Neuronal stem cell (in vitro differentiated cells): ENCODE measurements at regions not wholly inside any gene's neighbourhood (a gene's known extent, or its start where the extent isn't known, plus 50 kb on each side); places are given as distances from the start of the nearest gene placed in this dataset.

Experiments used
- DNase-seq: peaks from one replicate; pipeline ENCODE4 v3.0.0-alpha.2; 2013; ENCODE audit warnings: low spot score
- H2AFZ ChIP-seq: one replicate; pipeline ENCODE4 v1.6.1; 2013; ENCODE audit warnings: mild to moderate bottlenecking, low read length, inconsistent platforms
- H2AK5ac ChIP-seq: 2 replicates; pipeline ENCODE4 v1.6.1; 2013; ENCODE audit warnings: low read depth, mild to moderate bottlenecking, inconsistent platforms, low read length, moderate library complexity, mixed read lengths
- H2BK120ac ChIP-seq: 2 replicates; pipeline ENCODE4 v1.6.1; 2013; ENCODE audit warnings: low read depth, mild to moderate bottlenecking, inconsistent platforms, low read length, moderate library complexity, mixed read lengths
- H2BK12ac ChIP-seq: one replicate; pipeline ENCODE4 v1.6.1; 2013; ENCODE audit warnings: low read length, inconsistent platforms
- H2BK15ac ChIP-seq: 2 replicates; pipeline ENCODE4 v1.6.1; 2013; ENCODE audit warnings: mild to moderate bottlenecking, low read length, inconsistent platforms, mixed read lengths
- H2BK5ac ChIP-seq: one replicate; pipeline ENCODE4 v1.6.1; 2013; ENCODE audit warnings: inconsistent platforms, mild to moderate bottlenecking, low read length, moderate library complexity
- H3K14ac ChIP-seq: one replicate; pipeline ENCODE4 v1.6.1; 2013; ENCODE audit warnings: low read length, inconsistent platforms
- H3K18ac ChIP-seq: 2 replicates; pipeline ENCODE4 v1.6.1; 2013; ENCODE audit warnings: low read length, inconsistent platforms
- H3K23ac ChIP-seq: 2 replicates; pipeline ENCODE4 v1.6.1; 2013; ENCODE audit warnings: low read depth, mild to moderate bottlenecking, mixed read lengths, low read length, inconsistent platforms; ENCODE audit not compliant: poor library complexity
- H3K27ac ChIP-seq: replicated peaks from 3 replicates; pipeline ENCODE4 v1.5.1; 2013; ENCODE audit warnings: low read length, inconsistent platforms
- H3K27me3 ChIP-seq, 3 experiments: 2 replicates each; pipeline ENCODE4 v1.6.1; 2013; ENCODE audit warnings: low read length in 3 of 3, mild to moderate bottlenecking in 2 of 3, inconsistent platforms in 1 of 3, low read depth in 1 of 3, mixed read lengths in 1 of 3, moderate library complexity in 1 of 3; ENCODE audit not compliant: control insufficient read depth in 3 of 3, insufficient read depth in 3 of 3
- H3K36me3 ChIP-seq, 2 donors: replicated peaks in 1 of 2; 2 replicates each; pipeline ENCODE4 v1.6.1; 2013; ENCODE audit warnings: low read length in 2 of 2; ENCODE audit not compliant: control insufficient read depth in 2 of 2, insufficient read depth in 2 of 2
- H3K4ac ChIP-seq: 2 replicates; pipeline ENCODE4 v1.6.1; 2013; ENCODE audit warnings: inconsistent platforms, mild to moderate bottlenecking, low read length, moderate library complexity
- H3K4me1 ChIP-seq, 2 donors: 1 replicate in 1 of 2; 2 replicates in 1 of 2; pipeline ENCODE4 v1.6.1; 2013; ENCODE audit warnings: low read length in 2 of 2, low read depth in 1 of 2; ENCODE audit not compliant: control insufficient read depth in 2 of 2, insufficient read depth in 1 of 2
- H3K4me2 ChIP-seq: one replicate; pipeline ENCODE4 v1.6.1; 2013; ENCODE audit warnings: mild to moderate bottlenecking, low read length, inconsistent platforms; ENCODE audit not compliant: insufficient read depth, poor library complexity, severe bottlenecking
- H3K4me3 ChIP-seq, 2 donors: 2 replicates each; pipeline ENCODE4 v1.5.1; 2013; ENCODE audit warnings: low read length in 2 of 2, mild to moderate bottlenecking in 2 of 2, inconsistent platforms in 1 of 2, moderate library complexity in 1 of 2
- H3K79me1 ChIP-seq: one replicate; pipeline ENCODE4 v1.6.1; 2013; ENCODE audit warnings: low read depth, mild to moderate bottlenecking, inconsistent platforms, low read length, moderate library complexity
- H3K9ac ChIP-seq: one replicate; pipeline ENCODE4 v1.6.1; 2013; ENCODE audit warnings: mild to moderate bottlenecking, low read depth, low read length, inconsistent platforms; ENCODE audit not compliant: poor library complexity
- H3K9me3 ChIP-seq, 2 donors: replicated peaks in 1 of 2; 2 replicates each; pipeline versions ENCODE3 to v1.6.1; 2013; ENCODE audit warnings: low read length in 2 of 2, mild to moderate bottlenecking in 2 of 2, inconsistent platforms in 1 of 2, low read depth in 1 of 2, mixed read lengths in 1 of 2, moderate library complexity in 1 of 2; ENCODE audit not compliant: control insufficient read depth in 2 of 2, insufficient read depth in 1 of 2
- H4K8ac ChIP-seq: one replicate; pipeline ENCODE4 v1.6.1; 2013; ENCODE audit warnings: low read depth, mild to moderate bottlenecking, inconsistent platforms, low read length, moderate library complexity
- H4K91ac ChIP-seq: one replicate; pipeline ENCODE4 v1.6.1; 2013; ENCODE audit warnings: low read length, low read depth, mild to moderate bottlenecking, inconsistent platforms; ENCODE audit not compliant: poor library complexity
- WGBS, 2 donors: extraction: QIAGEN DNeasy Blood & Tissue Kit; methylation state at CpG; one replicate each; pipeline ENCODE4 v1.1.7; 2013; ENCODE audit warnings: missing lambda C conversion rate in 2 of 2, mixed read lengths in 1 of 2; ENCODE audit not compliant: insufficient read length in 2 of 2, insufficient replicate concordance in 1 of 2; ENCODE audit errors: extremely low coverage in 2 of 2; 5-methylcytosine and 5-hydroxymethylcytosine counted together

DNA sequence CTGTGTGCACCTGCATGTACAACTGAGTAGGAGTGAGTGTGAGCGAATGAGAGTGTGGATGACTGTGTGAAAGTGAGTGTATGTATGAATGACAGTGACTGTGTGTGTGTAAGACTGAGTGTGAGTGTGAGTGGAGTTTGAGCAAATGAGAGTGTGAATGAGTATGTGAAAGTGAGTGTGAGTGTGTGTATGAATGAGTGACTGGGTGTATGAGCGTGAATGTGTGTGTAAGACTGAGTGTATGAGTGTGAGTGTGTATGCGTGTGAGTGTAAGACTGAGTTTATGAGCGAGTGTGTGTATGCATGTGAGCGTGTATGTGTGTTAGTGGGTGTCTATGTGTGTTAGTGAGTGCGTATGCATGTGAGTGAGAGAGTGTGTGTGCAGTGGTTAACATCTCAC is 220.8 kb downstream of the QKI start:
- Histone ChIP-seq H4K91ac (no peak overlapping the region), H3K9me3 (peaks cover 1 to 18% of the 10 kb centered on the region in 2 donors), H3K4me3 (no peak overlapping the region), H3K79me1 (no peaks in the 10 kb centered on the region), H2BK15ac (peak overlapping the region; percentile 16), H2BK12ac (no peak overlapping the region), H4K8ac (peak overlapping the region; percentile 70), H3K9ac (no peak overlapping the region), H3K4me2 (no peak overlapping the region), H3K4ac (no peak overlapping the region), H3K27ac (no peak overlapping the region), H2AFZ (no peak overlapping the region), H2AK5ac (no peak overlapping the region), H3K27me3 (peaks cover 0 to 2% (median 0%) of the 10 kb centered on the region in 3 experiments), H2BK120ac (peak overlapping the region; percentile 10), H3K36me3 (no peaks in the 10 kb centered on the region), H3K18ac (no peak overlapping the region), H3K14ac (no peak overlapping the region), H2BK5ac (no peak overlapping the region), H3K4me1 (peaks cover 0 to 4% of the 10 kb centered on the region in 2 donors), H3K23ac (peak overlapping the region; percentile 2)
- WGBS, 2 donors: 100% methylated on average over 3 to 5 of the region's 6 CpGs
- DNase-seq: no peak

DNA sequence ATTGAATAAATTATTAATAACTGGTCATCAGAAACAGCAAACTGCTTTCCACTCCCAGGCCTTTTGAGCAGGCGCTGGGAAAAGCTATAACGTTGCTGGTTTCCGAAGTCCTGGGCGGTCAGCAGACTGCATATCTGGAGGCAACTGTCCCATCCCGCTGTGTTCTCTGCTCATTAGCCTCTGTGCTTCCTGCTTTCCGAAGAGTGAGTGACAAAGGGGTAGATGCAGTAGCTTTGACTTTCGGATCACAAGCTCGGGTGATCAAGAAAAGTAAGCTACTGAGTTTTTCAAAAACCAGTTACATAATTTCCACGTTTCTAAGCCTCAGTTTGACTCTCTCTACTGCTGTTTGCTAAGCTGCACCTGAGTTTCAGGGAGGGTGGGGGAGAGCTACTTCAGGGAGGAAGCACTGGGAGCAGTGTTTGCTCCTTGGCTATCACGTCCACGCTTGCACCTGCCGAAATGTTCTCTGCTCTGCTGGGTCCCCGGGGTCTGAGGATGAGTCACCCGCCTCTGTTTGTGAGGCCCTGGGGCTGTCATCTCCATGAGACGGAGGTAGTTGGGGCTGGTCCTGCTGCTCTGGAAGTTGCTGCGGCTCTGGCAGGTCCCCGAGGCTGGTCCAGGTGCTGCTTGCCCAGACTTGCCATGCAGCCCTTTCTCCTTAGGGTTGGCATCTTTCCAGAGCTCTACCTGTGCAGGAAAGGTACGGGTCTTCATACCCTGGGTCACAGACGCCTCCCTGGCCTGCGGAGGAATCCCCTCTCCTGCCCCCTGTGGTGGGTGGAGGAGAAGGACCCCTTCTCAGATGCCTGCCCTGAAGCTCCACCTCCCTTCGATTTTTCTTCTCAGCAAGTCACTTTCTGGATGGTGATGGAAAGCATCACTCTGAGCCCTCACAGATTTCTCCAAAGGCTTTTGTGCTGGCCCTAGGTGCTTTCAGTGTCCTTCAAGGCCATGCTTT is 220.0 kb downstream of the QKI start:
- H3K18ac ChIP-seq: peak overlapping the region; percentile 2
- WGBS, 2 donors: no CpG with 5 or more reads among the region's 21 CpGs
- H2BK12ac ChIP-seq: no peak overlapping the region
- peak overlapping the region; percentile 23 for H2AFZ ChIP-seq
- H3K9me3 ChIP-seq: peaks cover 6 to 25% of the 10 kb centered on the region in 2 donors
- H4K91ac ChIP-seq: no peak overlapping the region
- no peaks in the 10 kb centered on the region for H3K36me3 ChIP-seq
- H3K4me2 ChIP-seq: no peak overlapping the region
- no peak overlapping the region for H2BK5ac ChIP-seq
- no peak overlapping the region for H3K4me3 ChIP-seq
- peaks cover 0 to 4% of the 10 kb centered on the region in 2 donors for H3K4me1 ChIP-seq
- H3K79me1 ChIP-seq: no peaks in the 10 kb centered on the region
- H3K27me3 ChIP-seq: peaks cover 0 to 2% (median 0%) of the 10 kb centered on the region in 3 experiments
- no peak overlapping the region for H4K8ac ChIP-seq
- peak overlapping the region; percentile 29 for H3K23ac ChIP-seq
- H3K14ac ChIP-seq: no peak overlapping the region
- no peak overlapping the region for H2AK5ac ChIP-seq
- no peak overlapping the region for H3K27ac ChIP-seq
- H2BK15ac ChIP-seq: peak overlapping the region; percentile 16
- H3K9ac ChIP-seq: no peak overlapping the region
- H2BK120ac ChIP-seq: no peak overlapping the region
- no peak overlapping the region for H3K4ac ChIP-seq
- no peak for DNase-seq

DNA sequence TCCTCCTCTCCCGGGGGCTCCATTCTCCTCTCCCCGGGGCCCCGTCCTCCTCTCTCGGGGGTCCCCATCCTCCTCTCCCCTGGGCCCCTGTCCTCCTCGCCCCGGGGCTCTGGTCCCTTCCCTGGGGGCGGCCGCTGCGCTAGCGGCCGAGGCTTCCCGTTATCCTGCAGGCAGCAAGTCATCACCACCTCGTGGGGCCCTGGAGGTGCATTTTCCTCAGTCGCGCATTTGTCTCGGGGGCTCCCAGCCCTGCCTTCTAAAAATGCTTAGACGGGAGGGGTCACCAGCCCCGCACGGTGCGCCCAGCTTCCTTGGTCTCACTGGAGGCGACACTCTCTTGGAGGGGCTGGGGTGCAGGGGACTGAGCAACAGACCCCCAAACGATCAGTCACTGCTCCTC is 216.5 kb downstream of the QKI start:
- H3K4ac ChIP-seq: no peak overlapping the region
- H4K91ac ChIP-seq: no peak overlapping the region
- WGBS, 2 donors: no CpG with 5 or more reads among the region's 22 CpGs
- H3K79me1 ChIP-seq: no peaks in the 10 kb centered on the region
- no peaks in the 10 kb centered on the region for H3K36me3 ChIP-seq
- peak overlapping the region; percentile 24 for H3K18ac ChIP-seq
- peaks cover 8 to 32% of the 10 kb centered on the region in 2 donors for H3K9me3 ChIP-seq
- H3K4me1 ChIP-seq: peaks cover 0 to 4% of the 10 kb centered on the region in 2 donors
- no peak overlapping the region for H3K27ac ChIP-seq
- DNase-seq: no peak
- no peak overlapping the region for H2AFZ ChIP-seq
- H4K8ac ChIP-seq: no peak overlapping the region
- H3K27me3 ChIP-seq: peaks cover 0 to 2% (median 0%) of the 10 kb centered on the region in 3 experiments
- peak overlapping the region; percentile 27 for H2BK5ac ChIP-seq
- H3K4me2 ChIP-seq: no peak overlapping the region
- H3K4me3 ChIP-seq: no peak overlapping the region
- H3K23ac ChIP-seq: no peak overlapping the region
- H2AK5ac ChIP-seq: peak overlapping the region; percentile 50
- no peak overlapping the region for H2BK15ac ChIP-seq
- no peak overlapping the region for H3K9ac ChIP-seq
- no peak overlapping the region for H2BK120ac ChIP-seq
- no peak overlapping the region for H2BK12ac ChIP-seq
- no peak overlapping the region for H3K14ac ChIP-seq

DNA sequence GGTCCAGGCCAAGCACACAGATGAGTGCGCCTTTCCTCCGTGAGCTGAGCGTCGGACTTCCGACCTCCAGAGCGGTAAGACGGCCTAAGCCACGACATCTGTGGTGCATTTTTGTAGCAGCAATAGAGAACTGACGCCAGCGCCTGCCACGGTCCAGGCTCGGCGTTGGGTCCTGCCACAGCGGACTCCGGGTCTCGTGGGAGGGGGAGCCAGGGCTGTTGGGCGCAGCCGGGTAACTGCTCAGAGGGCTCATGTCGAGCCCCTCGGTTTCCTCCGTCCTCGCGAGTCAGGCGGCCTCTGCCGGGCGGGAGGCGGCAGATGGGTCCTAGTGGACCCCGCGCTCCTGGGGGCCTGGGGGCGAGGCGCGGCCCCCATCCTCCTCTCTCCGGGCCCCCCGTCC is 216.1 kb downstream of the QKI start:
- Histone ChIP-seq H3K27me3 (peaks cover 0 to 2% (median 0%) of the 10 kb centered on the region in 3 experiments), H4K8ac (no peak overlapping the region), H3K4me2 (no peak overlapping the region), H2BK12ac (no peak overlapping the region), H2BK5ac (peak overlapping the region; percentile 27), H4K91ac (no peak overlapping the region), H3K4me1 (peaks cover 0 to 2% of the 10 kb centered on the region in 2 donors), H3K27ac (no peak overlapping the region), H3K36me3 (no peaks in the 10 kb centered on the region), H3K18ac (peak overlapping the region; percentile 67), H3K9ac (no peak overlapping the region), H2AK5ac (peak overlapping the region; percentile 65), H3K14ac (no peak overlapping the region), H2AFZ (no peak overlapping the region), H3K9me3 (peaks cover 8 to 32% of the 10 kb centered on the region in 2 donors), H3K4me3 (no peak overlapping the region), H2BK15ac (peak overlapping the region; percentile 57), H3K4ac (no peak overlapping the region), H3K23ac (peak overlapping the region; percentile 11), H2BK120ac (no peak overlapping the region), H3K79me1 (no peaks in the 10 kb centered on the region)
- no peak for DNase-seq
- WGBS, 2 donors: no CpG with 5 or more reads among the region's 34 CpGs
